SK-N-SH treated with all-trans-retinoic acid at 6 μM for 48 hours (cell line): ENCODE measurements at regions not wholly inside any gene's neighbourhood (a gene's known extent, or its start where the extent isn't known, plus 50 kb on each side); places are given as distances from the start of the nearest gene placed in this dataset.

Source experiments
- ATAC-seq: fragments of 200-7000 bp; cut with Tn5 transposase; 3 replicates; pipeline ENCODE4 v1.9.1; 2020; ENCODE audit warnings: mild to moderate bottlenecking, moderate library complexity
- ARNTL ChIP-seq: fragments of 450-650 bp; formaldehyde crosslinking; IDR thresholded peaks from 2 replicates; pipeline ENCODE4 v1.5.0; 2020; ENCODE audit warnings: low read depth, mild to moderate bottlenecking, moderate library complexity, borderline replicate concordance
- BACH2 ChIP-seq: fragments of 250-450 bp; sonication (Bioruptor Pico); IDR thresholded peaks from 2 replicates; pipeline ENCODE4 v1.9.0; 2021; ENCODE audit warnings: mild to moderate bottlenecking, borderline replicate concordance
- CSDC2 ChIP-seq: fragments of 250-450 bp; sonication (Bioruptor Pico); IDR thresholded peaks from 2 replicates; pipeline ENCODE4 v1.5.0; 2020; ENCODE audit warnings: mild to moderate bottlenecking, moderate library complexity
- ESRRG ChIP-seq: fragments of 250-450 bp; sonication (Bioruptor Pico); IDR thresholded peaks from 2 replicates; pipeline ENCODE4 v1.6.1; 2021; ENCODE audit warnings: mild to moderate bottlenecking
- GLIS3 ChIP-seq: fragments of 250-450 bp; sonication (Bioruptor Pico); IDR thresholded peaks from 2 replicates; pipeline ENCODE4 v1.5.0; 2020; ENCODE audit warnings: mild to moderate bottlenecking, moderate library complexity
- ISL1 ChIP-seq: fragments of 250-450 bp; sonication (Bioruptor Pico); IDR thresholded peaks from 2 replicates; pipeline ENCODE4 v2.1.2; 2022; ENCODE audit warnings: mild to moderate bottlenecking, moderate library complexity
- OSR1 ChIP-seq: fragments of 250-450 bp; sonication (Bioruptor Pico); IDR thresholded peaks from 2 replicates; pipeline ENCODE4 v1.8.0; 2022; ENCODE audit warnings: moderate library complexity, mild to moderate bottlenecking, inconsistent platforms
- PPARA ChIP-seq: fragments of 250-450 bp; sonication (Bioruptor Pico); IDR thresholded peaks from 2 replicates; pipeline ENCODE4 v1.5.0; 2020; ENCODE audit warnings: mild to moderate bottlenecking, borderline replicate concordance
- RARB ChIP-seq: fragments of 250-450 bp; sonication (Bioruptor Pico); IDR thresholded peaks from 2 replicates; pipeline ENCODE4 v1.8.0; 2021; ENCODE audit warnings: mild to moderate bottlenecking, moderate library complexity
- SNAI2 ChIP-seq: fragments of 250-450 bp; sonication (Bioruptor Pico); IDR thresholded peaks from 2 replicates; pipeline ENCODE4 v1.5.0; 2020; ENCODE audit warnings: mild to moderate bottlenecking, moderate library complexity
- TCF4 ChIP-seq: fragments of 250-450 bp; sonication (Bioruptor Pico); IDR thresholded peaks from 2 replicates; pipeline ENCODE4 v1.8.0; 2021; ENCODE audit warnings: mild to moderate bottlenecking, moderate library complexity, borderline replicate concordance
- TOX ChIP-seq: fragments of 250-450 bp; sonication (Bioruptor Pico); IDR thresholded peaks from 2 replicates; pipeline ENCODE4 v1.8.0; 2021; ENCODE audit warnings: mild to moderate bottlenecking, moderate library complexity, borderline replicate concordance
- ZC3H10 ChIP-seq: fragments of 250-450 bp; sonication (Bioruptor Pico); IDR thresholded peaks from 2 replicates; pipeline ENCODE4 v1.5.1; 2021; ENCODE audit warnings: mild to moderate bottlenecking, moderate library complexity
- ZFP3 ChIP-seq: fragments of 250-450 bp; sonication (Bioruptor Pico); IDR thresholded peaks from 2 replicates; pipeline ENCODE4 v1.5.0; 2020; ENCODE audit warnings: mild to moderate bottlenecking, moderate library complexity
- ZFP30 ChIP-seq: fragments of 450-650 bp; formaldehyde crosslinking; IDR thresholded peaks from 2 replicates; pipeline ENCODE4 v1.5.0; 2022; ENCODE audit warnings: mild to moderate bottlenecking, moderate library complexity
- ZNF565 ChIP-seq: fragments of 450-650 bp; formaldehyde crosslinking; conservative IDR thresholded peaks from 2 replicates; pipeline ENCODE4 v1.5.0; 2020; ENCODE audit warnings: low read depth, mild to moderate bottlenecking, moderate library complexity
- ZNF70 ChIP-seq: fragments of 450-650 bp; formaldehyde crosslinking; IDR thresholded peaks from 2 replicates; pipeline ENCODE4 v1.5.0; 2020; ENCODE audit warnings: mild to moderate bottlenecking, moderate library complexity
- ZNF8 ChIP-seq: fragments of 450-650 bp; formaldehyde crosslinking; IDR thresholded peaks from 2 replicates; pipeline ENCODE4 v1.5.0; 2020; ENCODE audit warnings: mild to moderate bottlenecking, moderate library complexity
- TF ChIP-seq, protein P1 (sequence below): fragments of 250-450 bp; sonication (Bioruptor Pico); IDR thresholded peaks from 2 replicates; pipeline ENCODE4 v1.5.1; 2021; ENCODE audit warnings: mild to moderate bottlenecking, moderate library complexity
- TF ChIP-seq, protein P2 (sequence below): fragments of 250-450 bp; sonication (Bioruptor Pico); IDR thresholded peaks from 2 replicates; pipeline ENCODE4 v1.8.0; 2021; ENCODE audit warnings: low read depth, mild to moderate bottlenecking, moderate library complexity, borderline replicate concordance
- TF ChIP-seq, protein P3 (sequence below): fragments of 250-450 bp; sonication (Bioruptor Pico); IDR thresholded peaks from 2 replicates; pipeline ENCODE4 v1.5.1; 2020; ENCODE audit warnings: low read depth, mild to moderate bottlenecking, moderate library complexity
- TF ChIP-seq, protein P4 (sequence below): fragments of 250-450 bp; sonication (Bioruptor Pico); IDR thresholded peaks from 2 replicates; pipeline ENCODE4 v1.5.0; 2020; ENCODE audit warnings: mild to moderate bottlenecking, moderate library complexity

DNA sequence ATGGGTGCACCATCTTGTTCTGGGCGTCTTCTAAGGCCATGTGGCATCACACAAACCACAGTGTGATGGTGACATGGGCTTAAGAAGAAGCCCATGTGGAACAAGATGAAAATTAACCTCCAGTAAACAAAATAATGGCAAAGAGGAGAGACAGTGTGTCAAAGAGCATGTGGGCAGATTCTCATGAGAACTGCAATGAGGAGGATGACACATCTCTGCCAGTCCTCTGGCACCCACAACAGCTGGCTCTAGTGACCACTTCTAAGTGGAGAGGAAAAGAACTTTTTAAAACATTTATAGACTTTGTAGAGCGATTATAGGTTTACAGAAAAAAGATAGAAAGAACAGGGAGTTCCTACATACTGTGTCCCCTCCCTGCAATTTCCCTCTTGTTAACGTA lies 401.4 kb downstream of the ATP23 start (continued):
- TF ChIP-seq, protein P1, sequence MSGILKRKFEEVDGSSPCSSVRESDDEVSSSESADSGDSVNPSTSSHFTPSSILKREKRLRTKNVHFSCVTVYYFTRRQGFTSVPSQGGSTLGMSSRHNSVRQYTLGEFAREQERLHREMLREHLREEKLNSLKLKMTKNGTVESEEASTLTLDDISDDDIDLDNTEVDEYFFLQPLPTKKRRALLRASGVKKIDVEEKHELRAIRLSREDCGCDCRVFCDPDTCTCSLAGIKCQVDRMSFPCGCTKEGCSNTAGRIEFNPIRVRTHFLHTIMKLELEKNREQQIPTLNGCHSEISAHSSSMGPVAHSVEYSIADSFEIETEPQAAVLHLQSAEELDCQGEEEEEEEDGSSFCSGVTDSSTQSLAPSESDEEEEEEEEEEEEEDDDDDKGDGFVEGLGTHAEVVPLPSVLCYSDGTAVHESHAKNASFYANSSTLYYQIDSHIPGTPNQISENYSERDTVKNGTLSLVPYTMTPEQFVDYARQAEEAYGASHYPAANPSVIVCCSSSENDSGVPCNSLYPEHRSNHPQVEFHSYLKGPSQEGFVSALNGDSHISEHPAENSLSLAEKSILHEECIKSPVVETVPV (CRISPR knock-in tag) = no peak
- TF ChIP-seq GLIS3 (CRISPR knock-in tag) (no peak), ISL1 (CRISPR knock-in tag) (no peak), CSDC2 (CRISPR knock-in tag) (no peak)

DNA sequence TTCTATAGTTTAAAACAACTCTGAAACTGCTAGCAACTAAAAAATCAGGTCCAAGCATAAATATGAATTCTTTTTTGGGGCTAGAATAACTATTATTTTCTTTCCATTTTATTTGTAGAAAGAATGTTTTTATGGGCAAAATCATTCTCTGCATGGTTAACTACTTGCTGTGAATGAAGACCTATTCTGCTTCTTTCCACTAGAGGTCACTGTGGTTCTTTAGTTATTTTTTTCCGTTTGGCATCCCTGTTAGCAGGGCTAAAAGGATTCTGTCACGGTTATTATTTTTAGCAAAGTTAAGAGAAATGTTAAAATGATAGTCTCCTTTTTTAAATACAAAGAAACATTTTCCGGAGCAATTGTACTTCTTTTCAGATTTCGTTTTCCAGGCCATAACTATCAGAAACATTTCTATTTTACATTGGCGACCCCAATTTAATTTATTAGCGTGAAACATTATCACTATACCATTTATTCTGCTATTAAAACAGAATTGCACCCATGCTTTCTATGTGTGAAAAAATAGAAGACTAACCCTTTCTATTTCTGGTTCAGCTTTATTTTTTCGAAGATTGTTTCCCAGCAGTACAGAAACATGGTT lies 404.8 kb downstream of the ATP23 start:
- ATAC-seq = peak; percentile 88
- TF ChIP-seq ZFP3 (CRISPR knock-in tag) (no peak), OSR1 (CRISPR knock-in tag) (no peak), TCF4 (CRISPR knock-in tag) (no peak), ZNF565 (CRISPR knock-in tag) (no peak), ZNF70 (CRISPR knock-in tag) (no peak), RARB (CRISPR knock-in tag) (no peak), ZFP30 (no peak), PPARA (CRISPR knock-in tag) (no peak), ZNF8 (CRISPR knock-in tag) (no peak), GLIS3 (CRISPR knock-in tag) (no peak), ZC3H10 (CRISPR knock-in tag) (no peak), ESRRG (CRISPR knock-in tag) (no peak), SNAI2 (CRISPR knock-in tag) (no peak), ISL1 (CRISPR knock-in tag) (no peak), TOX (CRISPR knock-in tag) (no peak), ARNTL (CRISPR knock-in tag) (no peak), CSDC2 (CRISPR knock-in tag) (no peak)
- TF ChIP-seq, protein P2, sequence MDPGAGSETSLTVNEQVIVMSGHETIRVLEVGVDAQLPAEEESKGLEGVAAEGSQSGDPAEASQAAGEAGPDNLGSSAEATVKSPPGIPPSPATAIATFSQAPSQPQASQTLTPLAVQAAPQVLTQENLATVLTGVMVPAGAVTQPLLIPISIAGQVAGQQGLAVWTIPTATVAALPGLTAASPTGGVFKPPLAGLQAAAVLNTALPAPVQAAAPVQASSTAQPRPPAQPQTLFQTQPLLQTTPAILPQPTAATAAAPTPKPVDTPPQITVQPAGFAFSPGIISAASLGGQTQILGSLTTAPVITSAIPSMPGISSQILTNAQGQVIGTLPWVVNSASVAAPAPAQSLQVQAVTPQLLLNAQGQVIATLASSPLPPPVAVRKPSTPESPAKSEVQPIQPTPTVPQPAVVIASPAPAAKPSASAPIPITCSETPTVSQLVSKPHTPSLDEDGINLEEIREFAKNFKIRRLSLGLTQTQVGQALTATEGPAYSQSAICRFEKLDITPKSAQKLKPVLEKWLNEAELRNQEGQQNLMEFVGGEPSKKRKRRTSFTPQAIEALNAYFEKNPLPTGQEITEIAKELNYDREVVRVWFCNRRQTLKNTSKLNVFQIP (CRISPR knock-in tag) = no peak
- TF ChIP-seq, protein P3, sequence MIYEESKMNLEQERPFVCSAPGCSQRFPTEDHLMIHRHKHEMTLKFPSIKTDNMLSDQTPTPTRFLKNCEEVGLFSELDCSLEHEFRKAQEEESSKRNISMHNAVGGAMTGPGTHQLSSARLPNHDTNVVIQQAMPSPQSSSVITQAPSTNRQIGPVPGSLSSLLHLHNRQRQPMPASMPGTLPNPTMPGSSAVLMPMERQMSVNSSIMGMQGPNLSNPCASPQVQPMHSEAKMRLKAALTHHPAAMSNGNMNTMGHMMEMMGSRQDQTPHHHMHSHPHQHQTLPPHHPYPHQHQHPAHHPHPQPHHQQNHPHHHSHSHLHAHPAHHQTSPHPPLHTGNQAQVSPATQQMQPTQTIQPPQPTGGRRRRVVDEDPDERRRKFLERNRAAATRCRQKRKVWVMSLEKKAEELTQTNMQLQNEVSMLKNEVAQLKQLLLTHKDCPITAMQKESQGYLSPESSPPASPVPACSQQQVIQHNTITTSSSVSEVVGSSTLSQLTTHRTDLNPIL = no peak
- TF ChIP-seq, protein P4, sequence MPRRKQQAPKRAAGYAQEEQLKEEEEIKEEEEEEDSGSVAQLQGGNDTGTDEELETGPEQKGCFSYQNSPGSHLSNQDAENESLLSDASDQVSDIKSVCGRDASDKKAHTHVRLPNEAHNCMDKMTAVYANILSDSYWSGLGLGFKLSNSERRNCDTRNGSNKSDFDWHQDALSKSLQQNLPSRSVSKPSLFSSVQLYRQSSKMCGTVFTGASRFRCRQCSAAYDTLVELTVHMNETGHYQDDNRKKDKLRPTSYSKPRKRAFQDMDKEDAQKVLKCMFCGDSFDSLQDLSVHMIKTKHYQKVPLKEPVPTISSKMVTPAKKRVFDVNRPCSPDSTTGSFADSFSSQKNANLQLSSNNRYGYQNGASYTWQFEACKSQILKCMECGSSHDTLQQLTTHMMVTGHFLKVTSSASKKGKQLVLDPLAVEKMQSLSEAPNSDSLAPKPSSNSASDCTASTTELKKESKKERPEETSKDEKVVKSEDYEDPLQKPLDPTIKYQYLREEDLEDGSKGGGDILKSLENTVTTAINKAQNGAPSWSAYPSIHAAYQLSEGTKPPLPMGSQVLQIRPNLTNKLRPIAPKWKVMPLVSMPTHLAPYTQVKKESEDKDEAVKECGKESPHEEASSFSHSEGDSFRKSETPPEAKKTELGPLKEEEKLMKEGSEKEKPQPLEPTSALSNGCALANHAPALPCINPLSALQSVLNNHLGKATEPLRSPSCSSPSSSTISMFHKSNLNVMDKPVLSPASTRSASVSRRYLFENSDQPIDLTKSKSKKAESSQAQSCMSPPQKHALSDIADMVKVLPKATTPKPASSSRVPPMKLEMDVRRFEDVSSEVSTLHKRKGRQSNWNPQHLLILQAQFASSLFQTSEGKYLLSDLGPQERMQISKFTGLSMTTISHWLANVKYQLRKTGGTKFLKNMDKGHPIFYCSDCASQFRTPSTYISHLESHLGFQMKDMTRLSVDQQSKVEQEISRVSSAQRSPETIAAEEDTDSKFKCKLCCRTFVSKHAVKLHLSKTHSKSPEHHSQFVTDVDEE (CRISPR knock-in tag) = no peak

DNA sequence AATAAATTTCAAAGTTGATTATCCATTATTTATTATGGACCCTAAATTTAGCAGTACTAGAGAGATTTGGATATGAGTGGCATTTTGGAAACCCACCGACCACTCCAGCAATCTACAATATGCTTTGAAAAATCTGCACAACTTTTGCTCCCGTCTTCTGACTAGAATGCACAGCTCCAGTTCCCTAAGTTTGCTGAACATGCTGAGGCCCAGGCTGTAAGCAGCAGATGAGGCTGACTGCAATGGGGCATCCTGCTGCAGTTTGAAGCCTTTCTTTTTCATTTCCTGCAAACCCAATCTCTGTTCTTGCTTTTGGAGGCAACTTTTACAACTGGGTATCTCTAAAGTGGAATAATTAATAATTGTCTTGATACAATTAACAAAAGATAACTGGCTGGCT lies 405.8 kb downstream of the ATP23 start:
- no peak for ATAC-seq
- TF ChIP-seq, protein P1 (CRISPR knock-in tag) = no peak
- TF ChIP-seq CSDC2 (CRISPR knock-in tag) (no peak), SNAI2 (CRISPR knock-in tag) (no peak), TCF4 (CRISPR knock-in tag) (no peak), ZNF565 (CRISPR knock-in tag) (no peak), TOX (CRISPR knock-in tag) (no peak), RARB (CRISPR knock-in tag) (no peak), PPARA (CRISPR knock-in tag) (no peak), OSR1 (CRISPR knock-in tag) (no peak), ISL1 (CRISPR knock-in tag) (no peak), ARNTL (CRISPR knock-in tag) (no peak), ZNF70 (CRISPR knock-in tag) (no peak), ZFP3 (CRISPR knock-in tag) (no peak), ESRRG (CRISPR knock-in tag) (no peak), BACH2 (CRISPR knock-in tag) (no peak)
- TF ChIP-seq, protein P4 (CRISPR knock-in tag) = no peak
